Activated CD4-positive, alpha-beta T cell treated with anti-CD3 and anti-CD28 coated beads, Interleukin-2, amount 50 U/mL, for 16 hours (primary cell): ENCODE measurements at regions not wholly inside any gene's neighbourhood (a gene's known extent, or its start where the extent isn't known, plus 50 kb on each side); places are given as distances from the start of the nearest gene placed in this dataset.

Experiments used
- DNase-seq: peaks from one replicate; pipeline ENCODE4 v3.0.0-alpha.2; 2020

GRCh38 chr5:2696156-2696807, 55.2 kb downstream of the IRX2 start:
- DNase-seq, result no peak

- DNase-seq, result no peak
These were observed 56.1 kb downstream of the IRX2 start for GRCh38 chr5:2695200-2695891.

- no peak for DNase-seq
These were observed 59.9 kb downstream of the IRX2 start for GRCh38 chr5:2691530-2691929.

GRCh38 chr5:2690293-2690692, 61.2 kb downstream of the IRX2 start:
- DNase-seq, result no peak

- DNase-seq, result no peak
These were observed 62.9 kb downstream of the IRX2 start for GRCh38 chr5:2688586-2688985.

GRCh38 chr5:2687746-2688145, 63.7 kb downstream of the IRX2 start:
- no peak for DNase-seq

GRCh38 chr5:2686321-2687124, 65.0 kb downstream of the IRX2 start:
- DNase-seq, result no peak

- no peak for DNase-seq
These were observed 65.7 kb downstream of the IRX2 start for GRCh38 chr5:2685651-2686272.

- no peak for DNase-seq
These were observed 66.9 kb downstream of the IRX2 start for GRCh38 chr5:2684606-2685005.

- DNase-seq, result no peak
These were observed 67.8 kb downstream of the IRX2 start for GRCh38 chr5:2683720-2684119.

GRCh38 chr5:2681476-2681875, 70.0 kb downstream of the IRX2 start:
- DNase-seq, result no peak

- no peak for DNase-seq
These were observed 70.5 kb downstream of the IRX2 start for GRCh38 chr5:2680979-2681378.

- no peak for DNase-seq
These were observed 73.8 kb downstream of the IRX2 start for GRCh38 chr5:2677689-2678088.

GRCh38 chr5:2675548-2675947, 75.9 kb downstream of the IRX2 start:
- DNase-seq, result no peak

- no peak for DNase-seq
These were observed 77.0 kb downstream of the IRX2 start for GRCh38 chr5:2674456-2674855.

- DNase-seq, result no peak
These were observed 80.5 kb downstream of the IRX2 start for GRCh38 chr5:2670940-2671339.

- DNase-seq, result no peak
These were observed 81.6 kb downstream of the IRX2 start for GRCh38 chr5:2669913-2670312.

- no peak for DNase-seq
These were observed 82.2 kb downstream of the IRX2 start for GRCh38 chr5:2669259-2669658.

GRCh38 chr5:2666081-2666480, 85.4 kb downstream of the IRX2 start:
- DNase-seq, result no peak

- DNase-seq, result no peak
These were observed 88.0 kb downstream of the IRX2 start for GRCh38 chr5:2663489-2663888.

GRCh38 chr5:2660315-2660714, 91.2 kb downstream of the IRX2 start:
- no peak for DNase-seq

GRCh38 chr5:2658881-2659470, 92.5 kb downstream of the IRX2 start:
- no peak for DNase-seq

GRCh38 chr5:2658447-2658846, 93.0 kb downstream of the IRX2 start:
- DNase-seq, result no peak
